ENCODE measurements at regions not wholly inside any gene's neighbourhood (a gene's known extent, or its start where the extent isn't known, plus 50 kb on each side); places are given as distances from the start of the nearest gene placed in this dataset.

- TF ChIP-seq CTCF (IDR thresholded peaks at IDR 0.05) = no peak
- no peak for TF ChIP-seq POLR2A (IDR thresholded peaks at IDR 0.05)
Measured at GRCh38 chr4:45119376-45119775, 393.0 kb upstream of the GNPDA2 start.
